ENCODE measurements at regions not wholly inside any gene's neighbourhood (a gene's known extent, or its start where the extent isn't known, plus 50 kb on each side); places are given as distances from the start of the nearest gene placed in this dataset.

DNA sequence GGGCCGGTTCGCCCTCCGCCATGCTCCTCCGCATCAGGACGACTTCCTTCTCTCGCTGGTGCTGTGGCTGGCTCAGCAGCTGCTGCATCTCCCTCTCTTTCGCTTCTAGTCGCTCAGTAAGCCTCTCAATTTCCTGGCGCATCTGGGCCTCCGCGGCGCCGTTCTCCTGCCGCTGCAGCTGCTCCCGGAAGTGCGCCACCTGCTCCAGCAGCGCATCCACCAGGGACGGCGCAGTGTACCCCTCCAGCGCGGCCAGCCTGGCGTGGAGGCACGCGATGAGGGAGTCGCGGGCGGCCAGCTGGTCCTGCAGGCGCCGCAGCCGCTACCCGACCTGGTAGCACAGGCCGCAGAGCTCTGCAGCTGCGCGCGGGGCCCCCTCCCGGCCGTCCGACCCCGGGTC lies 97.4 kb upstream of the MED14 start:
- no peak for TF ChIP-seq POLR2A (IDR thresholded peaks at IDR 0.05; ENCODE audit: low read depth, low read length)
- no peak for TF ChIP-seq TAF1 (IDR thresholded peaks at IDR 0.05; ENCODE audit: low read depth, low read length)
- no peak for TF ChIP-seq POLR2AphosphoS5 (IDR thresholded peaks at IDR 0.05; ENCODE audit: low read depth, low read length)
- TF ChIP-seq SPI1 (IDR thresholded peaks at IDR 0.05; ENCODE audit: low read depth, low read length) = no peak
